AML-193 (cell line): ENCODE measurements at regions not wholly inside any gene's neighbourhood (a gene's known extent, or its start where the extent isn't known, plus 50 kb on each side); places are given as distances from the start of the nearest gene placed in this dataset.
"Not testable (repeated sequence)": the region's sequence is repeated elsewhere in the genome, so short reads cannot be mapped to it uniquely, and the experiment has no call there.

Experiments used
- DNase-seq, 2 experiments: peaks; one replicate each; lab custom pipeline; 2025; lab: John Stamatoyannopoulos, UW

- no peak for DNase-seq
These were observed 372.2 kb downstream of the NFIB start for GRCh38 chr9:13941714-13942113.

GRCh38 chr9:13939701-13940490 is 374.0 kb downstream of the NFIB start:
- no peak for DNase-seq

DNA sequence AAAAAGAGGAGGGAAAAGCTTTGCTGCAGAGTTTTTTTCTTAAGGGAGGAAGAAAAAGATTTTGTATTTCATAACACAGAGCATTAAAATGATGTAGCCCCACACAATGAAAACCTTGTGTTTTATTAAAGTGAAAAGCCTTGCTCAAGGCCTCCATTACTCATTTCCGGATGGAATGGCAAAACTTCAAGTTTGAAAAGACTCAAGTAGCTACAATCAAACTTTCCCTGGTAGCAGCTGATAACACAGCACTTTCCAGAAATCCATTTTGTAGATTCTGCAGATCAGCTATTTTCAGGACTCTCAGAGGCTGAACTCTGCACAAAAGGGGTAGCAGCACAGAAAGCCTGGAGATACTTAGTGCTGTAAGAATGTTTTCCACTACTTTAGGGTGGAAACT is 374.8 kb downstream of the NFIB start:
- no peak for DNase-seq

- DNase-seq = no peak
These were observed 379.5 kb downstream of the NFIB start for GRCh38 chr9:13934416-13934815.

DNA sequence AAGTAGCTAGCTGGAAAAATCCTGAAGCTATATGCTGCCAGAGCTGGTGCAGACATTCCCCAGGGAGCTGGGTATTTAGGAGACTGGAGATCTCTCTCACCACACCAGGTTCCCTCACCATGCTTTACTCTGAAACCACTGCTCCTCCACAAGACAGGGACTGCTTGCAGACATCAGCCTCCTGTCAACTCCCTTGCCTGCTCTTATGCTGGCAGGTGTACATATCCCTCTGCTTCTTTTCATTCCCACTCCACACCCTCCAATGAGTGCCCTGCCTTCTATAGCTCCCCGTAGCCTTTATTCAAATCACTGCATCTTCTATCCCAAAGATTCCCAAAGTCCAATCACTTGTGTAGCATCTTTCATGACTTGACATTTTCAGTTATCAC is 380.7 kb downstream of the NFIB start:
- no peak for DNase-seq

DNA sequence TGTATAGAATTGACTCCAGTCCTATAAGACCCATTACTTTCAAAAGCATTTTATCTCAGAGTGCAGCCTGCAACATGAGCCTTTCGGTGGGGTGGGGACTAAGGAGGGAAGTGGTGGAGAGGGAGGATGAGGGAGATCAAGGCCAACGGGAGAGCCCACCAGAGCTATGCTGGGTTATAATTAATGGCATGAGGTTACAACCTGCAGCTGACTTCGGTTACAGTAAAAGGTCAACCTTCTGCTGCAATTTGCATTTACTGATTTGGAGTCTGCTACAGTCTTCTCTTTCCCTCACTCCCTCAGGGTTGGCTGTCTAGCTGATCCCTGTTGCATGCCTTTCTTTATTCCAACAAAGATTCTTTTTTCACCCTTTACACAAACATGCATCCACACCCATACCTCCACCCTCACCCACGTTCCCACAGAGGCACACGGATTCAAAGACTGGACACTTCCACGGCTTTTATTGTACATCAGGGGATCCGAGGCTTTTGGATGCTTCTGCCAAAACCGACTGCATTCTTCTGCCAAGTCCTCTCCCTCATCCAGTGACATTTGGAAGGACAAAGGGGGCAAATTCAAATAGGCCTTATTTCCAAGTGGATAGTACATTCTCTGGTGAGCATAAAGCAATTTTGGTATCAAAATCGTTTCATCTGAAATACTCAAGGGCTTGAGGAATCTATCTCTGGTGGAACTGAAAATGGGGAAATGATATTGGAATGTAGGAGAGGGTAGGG is 381.2 kb downstream of the NFIB start:
- DNase-seq = no peak

DNA sequence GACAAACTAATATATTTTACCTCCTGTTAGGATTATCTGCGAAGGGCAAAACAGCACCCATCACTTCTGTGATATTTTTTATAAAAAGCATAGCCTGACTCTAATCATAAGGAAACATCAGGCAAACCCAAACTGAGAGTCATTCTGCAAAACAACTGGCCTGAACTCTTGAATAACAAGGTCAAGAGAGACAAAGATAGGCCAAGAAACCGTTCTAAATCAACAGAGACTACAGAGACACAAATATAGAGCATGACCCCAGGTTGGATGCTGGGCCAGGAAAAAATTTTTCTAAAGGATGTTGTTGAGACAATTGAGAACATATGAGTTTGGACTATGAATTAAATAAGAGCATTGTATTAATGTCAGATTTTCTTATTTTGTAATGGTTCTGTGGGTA is 384.9 kb downstream of the NFIB start:
- no peak for DNase-seq

GRCh38 chr9:13923381-13923780 is 390.6 kb downstream of the NFIB start:
- no peak for DNase-seq

DNA sequence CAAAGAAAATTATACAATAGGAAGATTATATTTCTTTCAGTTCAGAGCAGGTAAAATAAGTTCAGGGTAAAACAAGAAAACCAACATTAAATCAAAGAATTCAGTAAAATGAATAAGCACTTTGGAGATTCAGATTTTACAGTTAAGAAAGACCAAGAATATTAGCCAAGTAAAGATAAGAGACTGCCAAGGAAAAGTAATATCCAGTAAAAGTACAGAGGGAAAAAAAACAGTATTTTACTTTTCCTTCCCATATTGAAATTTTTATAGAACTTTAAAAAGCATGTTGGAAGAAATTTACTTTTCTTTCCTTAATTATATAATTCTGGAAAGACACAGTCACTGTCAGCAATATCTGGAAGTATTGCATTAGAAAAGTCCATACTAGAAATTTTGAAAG is 393.4 kb downstream of the NFIB start:
- no peak for DNase-seq

DNA sequence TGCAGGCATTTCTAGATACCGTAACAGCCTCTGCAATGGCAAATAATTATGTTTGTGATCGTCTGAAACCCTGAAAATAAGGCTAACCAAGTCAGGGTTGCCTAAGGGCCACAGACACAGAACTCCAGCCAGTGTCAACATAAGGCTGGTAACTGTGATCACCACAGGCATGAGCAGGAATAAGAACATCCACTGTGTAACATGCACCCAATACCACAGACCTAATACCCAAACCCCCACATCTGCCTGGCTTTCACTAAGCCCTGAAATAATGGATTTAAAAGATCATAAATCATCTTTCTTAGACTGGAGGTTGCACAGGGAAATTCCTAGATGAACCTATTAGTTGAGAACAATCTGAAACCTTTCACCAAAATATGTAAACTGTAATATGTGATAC is 394.5 kb downstream of the NFIB start:
- no peak for DNase-seq

GRCh38 chr9:13917534-13917933 is 396.4 kb downstream of the NFIB start:
- no peak for DNase-seq

DNA sequence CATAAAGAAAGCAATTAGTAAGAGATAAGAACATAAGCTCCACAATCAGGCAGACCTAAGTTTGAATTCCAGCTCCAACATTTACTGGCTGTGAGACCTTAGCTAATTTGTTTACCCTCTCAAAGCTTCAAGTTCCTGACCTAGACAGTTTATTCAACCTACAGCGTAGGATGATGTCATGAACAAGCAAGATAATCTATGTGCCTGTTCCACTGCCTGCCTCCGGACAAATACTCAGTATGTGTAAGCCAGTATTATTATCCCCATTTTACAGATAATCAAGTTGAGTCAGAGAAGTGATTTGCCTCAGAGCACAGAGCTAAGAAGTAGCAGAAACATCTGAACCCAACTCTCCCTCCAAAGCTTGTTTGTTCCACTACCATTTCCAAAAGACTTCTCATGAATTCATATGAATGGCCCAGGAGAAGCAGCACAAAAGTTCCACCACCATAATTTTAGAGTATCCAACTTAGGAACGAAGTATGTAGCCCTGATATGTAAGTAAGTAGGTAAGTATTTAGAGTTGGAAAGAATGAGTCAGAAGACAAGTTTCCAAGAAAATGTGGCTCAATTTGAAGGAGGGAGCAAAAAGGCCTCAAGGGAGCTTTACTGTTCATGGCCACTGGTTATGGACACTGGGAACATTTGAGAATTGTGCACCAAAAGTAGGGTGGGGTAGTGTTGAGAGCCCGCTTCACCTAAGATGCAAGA is 398.2 kb downstream of the NFIB start:
- DNase-seq = no peak

- DNase-seq = no peak
These were observed 398.8 kb downstream of the NFIB start for GRCh38 chr9:13915131-13915530.

DNA sequence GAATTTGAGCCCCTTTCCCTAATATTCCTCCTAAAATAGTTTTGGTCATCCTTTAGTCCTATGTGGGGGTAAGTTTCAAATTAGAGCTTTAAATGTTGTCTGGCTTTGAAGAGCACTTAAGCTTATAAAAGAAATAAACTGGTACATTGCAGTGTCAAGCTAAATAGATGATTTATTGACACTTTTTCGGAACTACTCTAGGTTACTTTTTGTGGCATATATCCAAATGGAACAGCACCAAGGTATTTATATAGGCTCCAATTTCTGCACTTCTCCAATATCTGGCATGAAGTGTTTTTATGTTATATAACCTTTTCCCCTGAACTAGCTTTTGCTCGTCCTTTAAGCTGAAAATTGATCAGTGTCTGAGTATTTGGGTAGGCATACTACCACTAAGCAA is 402.5 kb downstream of the NFIB start:
- no peak for DNase-seq

DNA sequence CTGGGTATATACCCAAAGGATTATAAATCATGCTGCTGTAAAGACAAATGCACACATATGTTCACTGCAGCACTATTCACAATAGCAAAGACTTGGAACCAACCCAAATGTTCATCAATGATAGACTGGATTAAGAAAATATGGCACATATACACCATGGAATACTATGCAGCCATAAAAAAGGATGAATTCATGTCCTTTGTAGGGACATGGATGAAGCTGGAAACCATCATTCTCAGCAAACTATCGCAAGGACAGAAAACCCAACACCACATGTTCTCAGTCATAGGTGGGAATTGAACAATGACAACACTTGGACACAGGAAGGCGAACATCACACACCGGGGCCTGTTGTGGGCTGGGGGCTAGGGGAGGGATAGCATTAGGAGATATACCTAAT is 406.1 kb downstream of the NFIB start:
- not testable (repeated sequence) for DNase-seq

DNA sequence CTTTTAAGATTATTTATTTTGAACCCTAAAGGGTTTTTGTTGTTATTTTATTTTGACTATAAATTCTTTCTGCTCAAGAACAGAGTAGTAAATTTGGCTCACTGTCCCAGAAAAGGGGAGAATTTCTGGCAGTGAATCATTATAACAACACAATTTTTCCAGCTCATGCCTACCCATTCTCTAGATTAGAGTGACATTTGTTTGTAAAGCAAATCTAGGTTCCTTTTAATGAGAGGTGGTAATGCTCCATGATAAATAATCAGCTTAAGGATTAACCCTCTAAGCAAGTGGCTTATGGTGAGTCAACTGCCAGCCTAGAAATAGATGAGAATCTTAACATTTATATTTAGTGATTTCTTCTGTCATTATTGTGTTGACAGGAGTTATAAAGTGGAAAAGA is 409.2 kb downstream of the NFIB start:
- no peak for DNase-seq

GRCh38 chr9:13904311-13904710 is 409.6 kb downstream of the NFIB start:
- DNase-seq = no peak

DNA sequence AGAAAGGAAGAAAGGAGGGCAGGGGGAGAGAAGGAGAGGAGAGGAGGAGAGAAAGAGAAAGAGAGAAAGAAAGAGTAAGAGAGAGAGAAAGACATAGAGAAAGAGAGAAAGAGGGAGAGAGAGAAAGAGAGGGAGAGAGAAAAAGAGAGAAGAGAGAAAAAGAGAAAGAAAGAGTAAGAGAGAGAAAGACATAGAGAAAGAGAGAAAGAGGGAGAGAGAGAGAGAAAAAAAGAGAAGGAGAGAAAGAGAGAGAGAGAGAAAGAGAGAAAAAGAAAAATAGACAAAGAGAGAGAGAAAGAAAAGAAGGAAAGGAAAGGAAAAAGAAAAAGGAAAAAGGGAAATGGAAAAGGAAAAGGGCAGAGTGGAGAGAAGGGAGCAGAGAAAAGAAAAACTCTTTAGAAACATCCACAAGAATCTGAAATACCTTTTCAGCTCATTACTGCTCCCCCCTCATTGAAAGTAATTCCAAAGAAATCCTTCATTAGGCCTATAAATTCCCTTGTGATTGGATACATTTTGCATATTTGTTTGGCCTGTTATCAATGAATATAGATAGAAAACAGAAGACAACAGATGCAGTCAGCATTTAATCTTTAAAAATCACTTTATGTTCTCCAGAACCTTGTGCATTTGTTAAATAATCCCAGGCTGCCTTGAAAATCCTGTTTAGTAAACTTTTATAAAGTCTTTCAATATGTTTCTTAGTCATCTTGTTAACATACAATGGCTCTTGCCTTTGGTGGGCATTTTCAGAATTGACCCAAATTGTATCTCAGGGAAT is 411.5 kb downstream of the NFIB start:
- DNase-seq = no peak

- DNase-seq = no peak
These were observed 412.8 kb downstream of the NFIB start for GRCh38 chr9:13901176-13901575.

DNA sequence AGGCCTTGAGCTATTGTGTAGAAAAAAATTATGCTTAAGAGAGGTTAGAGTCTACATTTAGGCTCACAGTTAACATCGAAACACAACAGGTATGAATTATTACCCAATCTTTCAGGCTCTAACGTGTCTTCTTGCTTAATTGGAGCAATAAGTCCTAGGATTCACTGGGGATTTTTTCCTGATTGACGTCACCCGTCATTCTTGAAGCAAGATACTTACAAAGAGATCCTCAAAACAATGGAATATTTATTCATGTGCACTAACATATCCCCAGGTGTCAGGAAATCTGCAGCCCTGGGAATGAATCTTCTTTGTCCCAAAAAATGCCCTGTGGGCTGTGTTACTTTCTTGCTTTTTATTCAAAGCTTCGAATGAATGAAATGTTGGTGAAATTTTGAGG is 413.5 kb downstream of the NFIB start:
- DNase-seq = no peak

DNA sequence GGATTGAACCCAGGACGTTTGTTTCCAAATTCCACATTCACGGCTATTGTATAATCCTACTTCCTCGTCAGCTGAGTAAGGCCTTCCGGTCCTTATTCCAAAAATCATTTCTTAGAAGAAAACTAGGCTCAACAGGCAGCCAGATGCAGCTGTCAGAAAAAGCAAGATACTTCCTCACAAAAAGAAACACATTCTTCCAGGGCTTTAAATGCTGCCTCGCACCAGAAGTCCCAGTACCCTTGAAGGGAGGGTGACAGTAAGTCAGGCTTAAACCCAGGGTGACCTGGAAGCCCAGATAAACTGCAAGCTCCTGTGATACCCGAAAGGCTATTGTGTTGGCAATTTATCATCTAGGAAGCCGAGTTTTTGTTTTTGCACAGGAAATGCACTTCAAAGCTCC is 414.0 kb downstream of the NFIB start:
- no peak for DNase-seq

- DNase-seq = no peak
These were observed 415.0 kb downstream of the NFIB start for GRCh38 chr9:13898957-13899356.
